Ishikawa (cell line): ENCODE measurements at regions not wholly inside any gene's neighbourhood (a gene's known extent, or its start where the extent isn't known, plus 50 kb on each side); places are given as distances from the start of the nearest gene placed in this dataset.

Source experiments
- CEBPB ChIP-seq: IDR thresholded peaks from 2 replicates; pipeline ENCODE4 v1.6.1; 2012
- CREB1 ChIP-seq: IDR thresholded peaks from 2 replicates; pipeline ENCODE4 v1.6.1; 2012; ENCODE audit warnings: low read depth
- EGR1 ChIP-seq: IDR thresholded peaks from 2 replicates; pipeline ENCODE4 v1.6.1; 2012
- EP300 ChIP-seq: IDR thresholded peaks from 2 replicates; pipeline ENCODE4 v1.6.1; 2012; ENCODE audit warnings: borderline replicate concordance
- FOXM1 ChIP-seq: IDR thresholded peaks from 2 replicates; pipeline ENCODE4 v1.6.1; 2012; ENCODE audit warnings: low read depth, borderline replicate concordance
- MAX ChIP-seq: IDR thresholded peaks from 2 replicates; pipeline ENCODE4 v1.6.1; 2012
- NFIC ChIP-seq: IDR thresholded peaks from 2 replicates; pipeline ENCODE4 v1.6.1; 2012
- RAD21 ChIP-seq: IDR thresholded peaks from 2 replicates; pipeline ENCODE4 v1.6.1; 2012; ENCODE audit warnings: low read depth
- TAF1 ChIP-seq: IDR thresholded peaks from 2 replicates; pipeline ENCODE4 v1.6.1; 2012; ENCODE audit warnings: low read depth, mild to moderate bottlenecking
- TCF12 ChIP-seq: IDR thresholded peaks from 2 replicates; pipeline ENCODE4 v1.6.1; 2012; ENCODE audit warnings: low read depth
- USF1 ChIP-seq: IDR thresholded peaks from 2 replicates; pipeline ENCODE4 v1.6.1; 2012
- YY1 ChIP-seq: IDR thresholded peaks from 2 replicates; pipeline ENCODE4 v1.6.1; 2012; ENCODE audit warnings: low read depth
- TF ChIP-seq, protein P1 (sequence below): IDR thresholded peaks from 2 replicates; pipeline ENCODE4 v1.6.1; 2012; ENCODE audit warnings: low read depth, mild to moderate bottlenecking

DNA sequence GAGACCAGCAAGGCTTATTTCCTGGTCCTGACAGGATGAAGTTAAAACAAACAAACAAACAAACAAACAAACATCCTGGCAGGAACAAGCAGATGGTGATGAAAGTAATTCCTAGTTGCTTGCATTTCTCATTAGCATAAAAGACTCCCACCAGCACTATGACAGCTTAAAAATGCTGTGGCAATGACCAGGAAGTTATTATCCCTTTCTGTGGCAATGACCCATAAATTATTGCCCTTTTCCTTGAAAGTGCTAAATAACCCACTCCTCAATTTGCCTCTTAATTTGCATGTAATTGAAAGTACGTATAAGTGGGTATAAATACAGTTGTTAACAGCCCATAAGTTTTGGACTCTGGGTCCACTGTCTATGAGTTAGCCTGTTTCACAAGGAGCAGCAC, 727.6 kb upstream of the NEGR1 start:
- TF ChIP-seq EP300 (no peak), FOXM1 (no peak), YY1 (no peak), EGR1 (no peak), TCF12 (no peak), MAX (no peak), RAD21 (no peak), CREB1 (no peak), USF1 (no peak), TAF1 (no peak), NFIC (no peak), CEBPB (no peak)
- TF ChIP-seq, protein P1, sequence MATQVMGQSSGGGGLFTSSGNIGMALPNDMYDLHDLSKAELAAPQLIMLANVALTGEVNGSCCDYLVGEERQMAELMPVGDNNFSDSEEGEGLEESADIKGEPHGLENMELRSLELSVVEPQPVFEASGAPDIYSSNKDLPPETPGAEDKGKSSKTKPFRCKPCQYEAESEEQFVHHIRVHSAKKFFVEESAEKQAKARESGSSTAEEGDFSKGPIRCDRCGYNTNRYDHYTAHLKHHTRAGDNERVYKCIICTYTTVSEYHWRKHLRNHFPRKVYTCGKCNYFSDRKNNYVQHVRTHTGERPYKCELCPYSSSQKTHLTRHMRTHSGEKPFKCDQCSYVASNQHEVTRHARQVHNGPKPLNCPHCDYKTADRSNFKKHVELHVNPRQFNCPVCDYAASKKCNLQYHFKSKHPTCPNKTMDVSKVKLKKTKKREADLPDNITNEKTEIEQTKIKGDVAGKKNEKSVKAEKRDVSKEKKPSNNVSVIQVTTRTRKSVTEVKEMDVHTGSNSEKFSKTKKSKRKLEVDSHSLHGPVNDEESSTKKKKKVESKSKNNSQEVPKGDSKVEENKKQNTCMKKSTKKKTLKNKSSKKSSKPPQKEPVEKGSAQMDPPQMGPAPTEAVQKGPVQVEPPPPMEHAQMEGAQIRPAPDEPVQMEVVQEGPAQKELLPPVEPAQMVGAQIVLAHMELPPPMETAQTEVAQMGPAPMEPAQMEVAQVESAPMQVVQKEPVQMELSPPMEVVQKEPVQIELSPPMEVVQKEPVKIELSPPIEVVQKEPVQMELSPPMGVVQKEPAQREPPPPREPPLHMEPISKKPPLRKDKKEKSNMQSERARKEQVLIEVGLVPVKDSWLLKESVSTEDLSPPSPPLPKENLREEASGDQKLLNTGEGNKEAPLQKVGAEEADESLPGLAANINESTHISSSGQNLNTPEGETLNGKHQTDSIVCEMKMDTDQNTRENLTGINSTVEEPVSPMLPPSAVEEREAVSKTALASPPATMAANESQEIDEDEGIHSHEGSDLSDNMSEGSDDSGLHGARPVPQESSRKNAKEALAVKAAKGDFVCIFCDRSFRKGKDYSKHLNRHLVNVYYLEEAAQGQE, result no peak
